ENCODE measurements at regions not wholly inside any gene's neighbourhood (a gene's known extent, or its start where the extent isn't known, plus 50 kb on each side); places are given as distances from the start of the nearest gene placed in this dataset.
"Not testable (repeated sequence)": the region's sequence is repeated elsewhere in the genome, so short reads cannot be mapped to it uniquely, and the experiment has no call there.

- no peak for DNase-seq (ENCODE audit: low spot score)
Measured at GRCh38 chr2:104904889-104905288, 51.0 kb downstream of the POU3F3 start.

- no peak for DNase-seq (ENCODE audit: low spot score)
Measured at GRCh38 chr2:104909317-104909716, 55.4 kb downstream of the POU3F3 start.

- no peak for DNase-seq (ENCODE audit: low spot score)
Measured at GRCh38 chr2:104914509-104914908, 60.6 kb downstream of the POU3F3 start.

- DNase-seq (ENCODE audit: low spot score) = no peak
Measured at GRCh38 chr2:104915107-104915793, 61.3 kb downstream of the POU3F3 start.

- DNase-seq (ENCODE audit: low spot score) = no peak
Measured at GRCh38 chr2:104919127-104919526, 65.2 kb downstream of the POU3F3 start.

- no peak for DNase-seq (ENCODE audit: low spot score)
Measured at GRCh38 chr2:104923665-104924064, 69.8 kb downstream of the POU3F3 start.

- no peak for DNase-seq (ENCODE audit: low spot score)
Measured at GRCh38 chr2:104929663-104930062, 75.7 kb downstream of the POU3F3 start.

GRCh38 chr2:104930732-104931131 lies 76.8 kb downstream of the POU3F3 start:
- no peak for DNase-seq (ENCODE audit: low spot score)

- DNase-seq (ENCODE audit: low spot score) = no peak
Measured at GRCh38 chr2:104932243-104932642, 78.3 kb downstream of the POU3F3 start.

GRCh38 chr2:104933151-104933917 lies 79.4 kb downstream of the POU3F3 start:
- DNase-seq (ENCODE audit: low spot score) = no peak

GRCh38 chr2:104936527-104936926 lies 82.6 kb downstream of the POU3F3 start:
- DNase-seq (ENCODE audit: low spot score) = no peak

GRCh38 chr2:104938231-104938941 lies 84.5 kb downstream of the POU3F3 start:
- no peak for DNase-seq (ENCODE audit: low spot score)

GRCh38 chr2:104939570-104940217 lies 85.8 kb downstream of the POU3F3 start:
- DNase-seq (ENCODE audit: low spot score) = no peak

- peak; percentile 18 for DNase-seq (ENCODE audit: low spot score)
Measured at GRCh38 chr2:104944495-104944894, 90.6 kb downstream of the POU3F3 start.

- DNase-seq (ENCODE audit: low spot score) = no peak
Measured at GRCh38 chr2:104945121-104945520, 91.2 kb downstream of the POU3F3 start.

- no peak for DNase-seq (ENCODE audit: low spot score)
Measured at GRCh38 chr2:104945866-104946265, 92.0 kb downstream of the POU3F3 start.

- DNase-seq (ENCODE audit: low spot score) = not testable (repeated sequence)
Measured at GRCh38 chr2:104947456-104947855, 90.4 kb upstream of the MRPS9 start.

GRCh38 chr2:104952976-104953375 lies 84.9 kb upstream of the MRPS9 start:
- DNase-seq (ENCODE audit: low spot score) = no peak

GRCh38 chr2:104965900-104966299 lies 72.0 kb upstream of the MRPS9 start:
- no peak for DNase-seq (ENCODE audit: low spot score)

GRCh38 chr2:104969564-104969963 lies 68.3 kb upstream of the MRPS9 start:
- no peak for DNase-seq (ENCODE audit: low spot score)

- DNase-seq (ENCODE audit: low spot score) = no peak
Measured at GRCh38 chr2:104975371-104975770, 62.5 kb upstream of the MRPS9 start.

GRCh38 chr2:104975851-104976250 lies 62.0 kb upstream of the MRPS9 start:
- DNase-seq (ENCODE audit: low spot score) = no peak

Measured in HuH-7.5 (cell line).